ENCODE measurements at regions not wholly inside any gene's neighbourhood (a gene's known extent, or its start where the extent isn't known, plus 50 kb on each side); places are given as distances from the start of the nearest gene placed in this dataset.
A peak's percentile ranks its signal among the peaks of the same experiment; 100 is the strongest.

DNA sequence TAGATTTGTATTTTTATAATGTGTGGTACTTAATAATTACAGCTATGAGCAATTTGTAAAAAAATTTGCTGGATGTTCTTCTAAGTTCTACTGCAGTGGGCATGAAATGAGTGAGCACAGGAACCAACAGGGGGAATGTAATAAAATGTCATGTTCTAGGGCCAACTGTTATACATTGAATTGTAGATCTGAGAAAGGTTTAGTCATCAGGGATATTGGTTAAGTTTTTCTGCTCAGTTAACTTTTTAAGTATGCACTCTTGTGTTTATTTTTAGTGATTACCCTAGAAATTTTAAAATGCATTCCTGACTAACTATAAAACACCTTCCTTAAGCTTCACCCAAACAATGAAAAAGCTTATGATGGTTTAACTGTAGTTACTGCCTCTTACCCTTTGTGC is 101.8 kb downstream of the CAND1 start:
- no peak for DNase-seq

GRCh38 chr12:67377021-67377420 is 107.9 kb downstream of the CAND1 start:
- DNase-seq: no peak

GRCh38 chr12:67377541-67377940 is 108.4 kb downstream of the CAND1 start:
- no peak for DNase-seq

- no peak for DNase-seq
Measured at GRCh38 chr12:67382241-67382871, 113.2 kb downstream of the CAND1 start.

DNA sequence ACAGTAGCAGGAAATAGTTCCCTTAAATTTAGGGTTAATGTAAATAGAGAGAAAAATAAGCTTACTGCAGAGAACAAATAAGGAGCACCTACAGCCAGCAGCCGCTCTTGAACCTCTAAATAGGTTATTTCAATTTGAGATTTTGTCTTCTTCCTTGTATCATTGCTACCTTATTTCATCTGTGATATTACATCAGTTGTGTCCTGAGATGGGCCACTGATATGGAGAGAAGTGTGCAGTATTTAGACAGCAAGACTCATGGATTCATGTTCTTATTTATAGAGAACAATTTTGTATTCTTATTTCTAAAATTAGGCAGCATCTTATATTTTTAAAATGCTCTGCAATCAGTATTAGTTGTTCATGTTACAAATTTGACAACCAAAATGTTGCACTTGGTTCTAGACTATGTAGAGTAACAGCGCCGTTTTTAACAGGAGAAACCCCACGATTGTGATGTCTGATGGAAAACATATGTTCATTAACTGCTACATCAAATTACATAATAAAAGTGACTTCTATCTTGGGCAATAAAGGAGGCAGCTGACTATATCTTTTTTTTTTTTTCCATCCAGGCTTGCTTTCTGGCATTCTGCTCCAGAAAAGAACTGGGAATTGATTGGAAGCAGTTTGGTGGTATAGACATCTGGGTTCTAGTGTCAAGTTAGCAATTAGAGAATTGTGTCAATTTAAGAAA is 117.9 kb downstream of the CAND1 start:
- DNase-seq: no peak

GRCh38 chr12:67388331-67389138 is 119.4 kb downstream of the CAND1 start:
- DNase-seq: no peak

DNA sequence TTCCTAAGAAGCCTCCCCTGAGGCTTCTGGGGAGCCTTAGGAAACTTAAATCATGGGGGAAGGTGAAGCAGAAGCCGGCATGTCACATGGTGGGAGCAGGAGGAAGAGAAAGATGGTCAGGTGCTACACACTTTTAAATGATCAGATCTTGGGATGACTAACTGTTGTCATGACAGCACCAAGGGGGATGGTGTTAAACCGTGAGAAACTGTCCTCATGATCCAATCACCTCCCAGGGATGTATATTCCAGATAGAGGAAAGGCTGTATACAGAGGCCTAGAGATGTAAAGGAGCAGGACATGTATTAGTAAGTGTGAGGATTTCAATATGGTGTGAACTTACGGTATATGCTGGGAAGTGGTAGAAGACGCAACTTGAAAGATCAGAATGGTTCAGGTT is 121.1 kb downstream of the CAND1 start:
- no peak for DNase-seq

DNA sequence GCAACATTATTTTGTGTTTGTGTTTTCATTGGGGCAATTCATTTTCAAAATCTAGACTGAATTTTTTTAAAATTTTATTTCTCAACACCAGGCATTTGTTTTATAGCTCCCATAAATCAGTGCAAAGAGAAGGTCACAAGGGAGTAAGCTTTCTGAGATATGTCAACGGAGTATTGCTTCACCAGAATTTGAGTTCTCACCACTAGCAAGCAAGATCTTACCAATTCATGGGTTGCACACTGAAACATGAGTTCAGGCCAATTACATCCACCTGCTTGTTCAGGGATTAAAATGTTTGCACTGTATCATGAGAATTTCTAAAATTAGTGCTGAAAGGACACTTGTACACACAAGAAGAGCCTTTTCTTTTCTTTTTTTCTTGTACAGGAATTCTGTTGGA is 121.9 kb downstream of the CAND1 start:
- no peak for DNase-seq

- no peak for DNase-seq
Measured at GRCh38 chr12:67391656-67392055, 122.5 kb downstream of the CAND1 start.

DNA sequence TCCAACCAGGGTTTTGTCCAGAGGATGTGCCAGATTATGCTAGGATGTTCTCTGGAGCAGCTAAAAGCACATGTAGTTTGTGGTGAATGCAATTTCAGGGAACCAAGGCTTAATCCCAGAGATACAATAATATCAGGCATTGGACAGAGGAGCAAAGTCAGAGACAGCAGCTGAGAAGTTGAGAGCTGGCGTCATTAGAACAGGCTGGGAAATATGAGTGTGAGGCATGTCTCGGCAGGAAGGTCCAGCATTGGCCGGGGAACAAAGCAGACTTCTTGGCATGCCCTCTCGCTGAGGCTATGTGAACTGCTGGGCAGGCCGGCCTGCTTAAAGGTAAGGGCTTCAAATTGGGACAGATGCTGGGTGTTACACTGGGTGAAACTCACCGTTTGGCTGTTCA is 125.4 kb downstream of the CAND1 start:
- peak; percentile 70 for DNase-seq

DNA sequence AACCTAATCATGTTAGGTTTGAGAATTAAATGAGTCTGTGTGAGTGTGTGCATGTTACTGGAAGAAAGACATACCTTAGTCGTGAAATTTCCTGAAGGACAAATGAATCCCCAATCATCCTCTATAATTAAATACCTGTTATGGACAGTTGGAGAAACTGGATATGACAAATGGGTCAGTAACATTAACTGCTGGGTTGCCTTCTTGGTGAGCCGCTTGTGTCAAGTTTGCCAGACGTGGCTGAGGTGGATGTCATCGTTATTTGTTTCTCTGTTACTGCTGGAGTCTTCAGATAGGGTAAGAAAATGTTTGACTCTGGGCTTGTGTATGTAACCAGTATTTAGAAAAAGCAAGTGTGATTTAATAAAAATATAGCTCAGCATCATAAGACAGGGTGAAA is 131.6 kb downstream of the CAND1 start:
- DNase-seq: no peak

GRCh38 chr12:67410246-67410645 is 141.1 kb downstream of the CAND1 start:
- no peak for DNase-seq

DNA sequence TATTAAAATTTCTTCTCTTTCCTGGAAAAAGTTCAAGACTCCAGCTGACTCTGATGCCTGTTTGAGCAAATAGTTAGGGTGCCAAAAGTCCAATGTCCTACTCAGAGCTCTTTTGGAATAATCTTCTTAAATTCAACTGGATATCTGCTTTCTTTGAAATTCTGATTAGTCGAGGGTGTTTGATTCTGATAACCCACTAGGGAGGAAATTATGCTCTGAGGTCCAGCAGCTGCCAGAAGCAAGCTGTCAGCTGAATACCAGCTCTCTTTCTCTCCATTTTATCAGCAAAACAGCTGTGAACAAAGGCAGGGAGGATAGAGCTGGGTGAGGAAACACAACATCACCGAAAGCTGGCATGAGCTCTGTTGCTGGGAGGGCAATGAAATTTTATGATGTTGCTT is 141.5 kb downstream of the CAND1 start:
- peak; percentile 3 for DNase-seq

DNA sequence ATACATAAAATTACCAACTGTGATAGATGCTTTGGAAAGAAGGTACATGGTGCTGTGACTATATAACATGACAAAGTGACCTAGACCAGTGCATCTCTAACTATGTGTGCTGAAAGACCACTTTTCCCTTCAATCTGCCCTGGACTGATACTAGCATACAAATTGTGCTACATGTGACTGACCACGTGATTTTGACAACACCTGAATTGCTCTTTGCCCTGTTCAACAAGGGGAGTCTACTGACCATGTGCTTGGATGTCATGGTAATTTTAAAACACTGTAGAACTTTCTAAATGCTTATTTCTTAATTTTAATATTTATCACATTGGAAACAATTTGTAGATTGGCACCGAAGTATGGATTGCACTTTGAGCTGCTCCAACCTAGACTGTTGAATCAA is 142.4 kb downstream of the CAND1 start:
- no peak for DNase-seq

- no peak for DNase-seq
Measured at GRCh38 chr12:67413577-67413976, 144.4 kb downstream of the CAND1 start.

DNA sequence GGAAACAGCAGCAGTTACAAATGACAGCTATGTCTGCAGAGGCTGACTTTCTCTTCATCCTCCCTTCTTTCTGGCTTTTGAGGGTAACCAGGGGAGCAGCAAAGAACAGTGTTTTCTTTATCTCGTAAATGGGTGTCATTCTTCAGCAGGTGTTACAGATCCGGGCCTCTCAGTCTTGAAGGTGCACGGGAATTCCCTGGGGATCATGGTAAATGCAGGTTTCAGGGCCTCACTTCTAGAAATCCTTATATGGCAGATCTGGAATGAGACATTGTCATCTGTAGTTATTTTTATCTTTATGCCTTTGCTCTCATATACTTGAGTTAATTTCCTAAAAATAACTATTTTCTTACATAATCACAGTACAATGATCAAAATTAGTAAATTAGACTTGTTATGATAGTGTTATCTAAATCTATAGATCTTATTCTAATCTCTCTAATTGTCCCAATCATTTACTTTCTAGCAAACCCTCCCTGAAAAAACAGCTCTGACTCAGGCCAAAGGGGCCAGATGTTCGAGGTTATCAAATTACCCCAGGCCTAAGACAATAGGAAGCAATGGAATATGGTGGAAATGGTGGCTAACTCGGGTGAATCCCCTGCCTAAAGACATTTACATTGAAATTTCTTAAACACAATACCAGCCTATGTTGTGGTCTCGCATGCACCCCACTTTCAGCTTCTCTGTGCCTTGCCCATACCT is 145.0 kb downstream of the CAND1 start:
- no peak for DNase-seq

- DNase-seq: peak; percentile 11
Measured at GRCh38 chr12:67415473-67415872, 146.3 kb downstream of the CAND1 start.

- no peak for DNase-seq
Measured at GRCh38 chr12:67419810-67420209, 150.7 kb downstream of the CAND1 start.

GRCh38 chr12:67420506-67420905 is 151.3 kb downstream of the CAND1 start:
- DNase-seq: no peak

- no peak for DNase-seq
Measured at GRCh38 chr12:67422081-67422480, 152.9 kb downstream of the CAND1 start.

DNA sequence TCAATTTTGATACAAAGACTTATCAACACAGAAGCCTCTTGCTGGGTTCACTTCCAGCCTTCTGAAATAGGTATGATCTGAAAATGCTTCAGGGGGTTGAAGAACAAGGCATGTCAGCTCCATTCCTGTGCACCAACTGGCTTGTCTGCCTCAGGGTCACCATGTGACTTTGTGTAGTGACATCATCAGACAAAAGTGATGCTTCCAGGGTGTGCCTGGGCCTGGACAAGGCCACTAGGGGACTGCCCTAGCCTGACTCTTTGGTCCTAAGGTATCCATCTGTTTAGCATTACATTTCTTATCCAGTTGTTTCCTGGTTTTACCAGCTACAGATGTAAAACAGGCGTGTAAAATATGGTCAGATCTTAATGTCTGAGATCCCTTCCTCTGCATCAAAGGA is 155.6 kb downstream of the CAND1 start:
- no peak for DNase-seq

DNA sequence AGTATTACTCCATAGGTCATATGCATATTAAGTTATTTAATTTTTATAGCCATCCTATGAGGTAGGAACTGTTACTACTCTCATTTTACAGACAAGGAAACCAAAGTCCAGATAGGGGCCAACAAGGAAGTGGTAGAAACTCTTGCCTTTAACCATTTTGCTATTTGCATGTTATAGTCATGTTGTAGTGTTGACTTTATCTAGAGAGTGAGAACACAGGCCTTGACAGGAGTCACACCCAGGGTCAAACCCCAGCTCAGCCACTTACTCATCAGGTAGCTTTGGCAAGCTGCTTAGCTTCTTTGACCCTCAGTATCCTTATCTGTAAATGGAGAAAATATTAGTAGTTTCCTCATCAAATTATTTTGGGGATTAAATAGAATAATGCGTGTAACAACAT is 156.2 kb downstream of the CAND1 start:
- no peak for DNase-seq

DNA sequence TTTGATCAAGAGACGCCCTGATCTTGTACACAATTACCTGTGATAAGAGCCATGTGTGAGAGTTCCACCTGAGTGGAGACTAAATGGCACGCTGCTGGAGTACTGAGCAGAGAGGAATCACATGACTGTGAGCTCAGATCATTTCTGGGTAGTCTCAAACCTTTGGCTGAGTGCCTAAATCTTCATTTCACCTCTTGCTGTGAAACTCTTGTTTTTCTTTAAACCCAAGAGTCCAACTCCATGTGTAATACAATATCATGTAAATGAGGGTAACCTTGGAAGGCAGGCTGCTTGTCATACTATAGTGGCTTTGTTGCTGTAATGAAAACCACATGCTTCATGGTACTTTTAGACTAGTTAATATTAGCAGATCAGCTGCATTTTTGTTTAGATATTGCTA is 156.9 kb downstream of the CAND1 start:
- DNase-seq: peak; percentile 93

- DNase-seq: no peak
Measured at GRCh38 chr12:67427336-67427735, 158.2 kb downstream of the CAND1 start.

Measured in NCI-H1105 (cell line).